ENCODE measurements at regions not wholly inside any gene's neighbourhood (a gene's known extent, or its start where the extent isn't known, plus 50 kb on each side); places are given as distances from the start of the nearest gene placed in this dataset.

- no peaks in the 10 kb centered on the region for H3K36me3 Mint-ChIP-seq (ENCODE audit: insufficient read depth)
- peaks cover 13 to 16% of the 10 kb centered on the region in 2 donors for H3K9me3 Mint-ChIP-seq
- DNase-seq (no peak), ATAC-seq (replicated peaks) (no peak)
- no peak overlapping the region for H3K27ac Mint-ChIP-seq
- no peak overlapping the region for H3K4me3 Mint-ChIP-seq
- H3K27me3 Mint-ChIP-seq, result no peaks in the 10 kb centered on the region
- H3K4me1 Mint-ChIP-seq (ENCODE audit: low read depth in 2 of 2), result no peaks in the 10 kb centered on the region
Measured at GRCh38 chr15:46766021-46766420, 951.3 kb upstream of the SEMA6D start.

- Mint-ChIP-seq H3K4me1 (ENCODE audit: low read depth in 2 of 2) (no peaks in the 10 kb centered on the region), H3K27me3 (no peaks in the 10 kb centered on the region), H3K4me3 (no peak overlapping the region), H3K36me3 (ENCODE audit: insufficient read depth) (no peaks in the 10 kb centered on the region), H3K9me3 (peaks cover 11 to 16% of the 10 kb centered on the region in 2 donors), H3K27ac (no peak overlapping the region)
- DNase-seq (no peak), ATAC-seq (replicated peaks) (no peak)
Measured at GRCh38 chr15:46768287-46768686, 949.0 kb upstream of the SEMA6D start.

- DNase-seq, result no peak
- Mint-ChIP-seq H3K4me3 (no peak overlapping the region), H3K27me3 (no peaks in the 10 kb centered on the region), H3K36me3 (ENCODE audit: insufficient read depth) (no peaks in the 10 kb centered on the region), H3K9me3 (peaks cover 8 to 11% of the 10 kb centered on the region in 2 donors), H3K27ac (no peak overlapping the region), H3K4me1 (ENCODE audit: low read depth in 2 of 2) (no peaks in the 10 kb centered on the region)
- ATAC-seq (replicated peaks), result no peak
Measured at GRCh38 chr15:46773016-46773415, 944.3 kb upstream of the SEMA6D start.

- peaks cover 14 to 28% of the 10 kb centered on the region in 2 donors for H3K9me3 Mint-ChIP-seq
- DNase-seq (no peak), ATAC-seq (replicated peaks) (no peak)
- no peak overlapping the region for H3K27ac Mint-ChIP-seq
- no peaks in the 10 kb centered on the region for H3K36me3 Mint-ChIP-seq (ENCODE audit: insufficient read depth)
- H3K4me1 Mint-ChIP-seq (ENCODE audit: low read depth in 2 of 2), result no peaks in the 10 kb centered on the region
- no peaks in the 10 kb centered on the region for H3K27me3 Mint-ChIP-seq
- no peak overlapping the region for H3K4me3 Mint-ChIP-seq
Measured at GRCh38 chr15:46778876-46779275, 938.4 kb upstream of the SEMA6D start.

- ATAC-seq (replicated peaks) (no peak), DNase-seq (no peak)
- H3K9me3 Mint-ChIP-seq, result peaks cover 6 to 13% of the 10 kb centered on the region in 2 donors
- H3K27ac Mint-ChIP-seq, result no peak overlapping the region
- no peak overlapping the region for H3K4me3 Mint-ChIP-seq
- H3K4me1 Mint-ChIP-seq (ENCODE audit: low read depth in 2 of 2), result no peaks in the 10 kb centered on the region
- no peaks in the 10 kb centered on the region for H3K27me3 Mint-ChIP-seq
- H3K36me3 Mint-ChIP-seq (ENCODE audit: insufficient read depth), result no peaks in the 10 kb centered on the region
Measured at GRCh38 chr15:46786590-46787285, 930.6 kb upstream of the SEMA6D start.

- H3K27me3 Mint-ChIP-seq, result no peaks in the 10 kb centered on the region
- H3K36me3 Mint-ChIP-seq (ENCODE audit: insufficient read depth), result no peaks in the 10 kb centered on the region
- H3K9me3 Mint-ChIP-seq, result peaks cover 8% of the 10 kb centered on the region in 2 donors
- DNase-seq (no peak), ATAC-seq (replicated peaks) (no peak)
- no peak overlapping the region for H3K4me3 Mint-ChIP-seq
- no peak overlapping the region for H3K27ac Mint-ChIP-seq
- no peaks in the 10 kb centered on the region for H3K4me1 Mint-ChIP-seq (ENCODE audit: low read depth in 2 of 2)
Measured at GRCh38 chr15:46795685-46796084, 921.6 kb upstream of the SEMA6D start.

- no peaks in the 10 kb centered on the region for H3K36me3 Mint-ChIP-seq (ENCODE audit: insufficient read depth)
- no peak overlapping the region for H3K4me3 Mint-ChIP-seq
- no peak for DNase-seq
- H3K27ac Mint-ChIP-seq, result no peak overlapping the region
- no peak for ATAC-seq (replicated peaks)
- H3K4me1 Mint-ChIP-seq (ENCODE audit: low read depth in 2 of 2), result no peaks in the 10 kb centered on the region
- peaks cover 0 to 5% of the 10 kb centered on the region in 2 donors for H3K9me3 Mint-ChIP-seq
- H3K27me3 Mint-ChIP-seq, result no peaks in the 10 kb centered on the region
Measured at GRCh38 chr15:46808834-46809233, 908.5 kb upstream of the SEMA6D start.

GRCh38 chr15:46815240-46815639 lies 902.1 kb upstream of the SEMA6D start:
- peaks cover 0 to 13% of the 10 kb centered on the region in 2 donors for H3K9me3 Mint-ChIP-seq
- H3K4me1 Mint-ChIP-seq (ENCODE audit: low read depth in 2 of 2), result no peaks in the 10 kb centered on the region
- H3K4me3 Mint-ChIP-seq, result no peak overlapping the region
- H3K36me3 Mint-ChIP-seq (ENCODE audit: insufficient read depth), result no peaks in the 10 kb centered on the region
- no peak overlapping the region for H3K27ac Mint-ChIP-seq
- DNase-seq (no peak), ATAC-seq (replicated peaks) (no peak)
- H3K27me3 Mint-ChIP-seq, result no peaks in the 10 kb centered on the region

GRCh38 chr15:46815765-46816164 lies 901.5 kb upstream of the SEMA6D start:
- Mint-ChIP-seq H3K36me3 (ENCODE audit: insufficient read depth) (no peaks in the 10 kb centered on the region), H3K27me3 (no peaks in the 10 kb centered on the region), H3K4me3 (no peak overlapping the region), H3K27ac (no peak overlapping the region), H3K4me1 (ENCODE audit: low read depth in 2 of 2) (no peaks in the 10 kb centered on the region), H3K9me3 (peaks cover 0 to 10% of the 10 kb centered on the region in 2 donors)
- DNase-seq (no peak), ATAC-seq (replicated peaks) (no peak)

- no peak for DNase-seq
- Mint-ChIP-seq H3K27me3 (no peaks in the 10 kb centered on the region), H3K9me3 (peaks cover 7 to 9% of the 10 kb centered on the region in 2 donors), H3K27ac (no peak overlapping the region), H3K4me3 (no peak overlapping the region), H3K4me1 (ENCODE audit: low read depth in 2 of 2) (no peaks in the 10 kb centered on the region), H3K36me3 (ENCODE audit: insufficient read depth) (no peaks in the 10 kb centered on the region)
- ATAC-seq (replicated peaks), result no peak
Measured at GRCh38 chr15:46848704-46849103, 868.6 kb upstream of the SEMA6D start.

- no peak for DNase-seq
- no peaks in the 10 kb centered on the region for H3K27me3 Mint-ChIP-seq
- H3K4me3 Mint-ChIP-seq, result no peak overlapping the region
- H3K27ac Mint-ChIP-seq, result no peak overlapping the region
- no peaks in the 10 kb centered on the region for H3K4me1 Mint-ChIP-seq (ENCODE audit: low read depth in 2 of 2)
- H3K9me3 Mint-ChIP-seq, result peaks cover 5 to 15% of the 10 kb centered on the region in 2 donors
- ATAC-seq (replicated peaks), result no peak
- H3K36me3 Mint-ChIP-seq (ENCODE audit: insufficient read depth), result no peaks in the 10 kb centered on the region
Measured at GRCh38 chr15:46853600-46853999, 863.7 kb upstream of the SEMA6D start.

GRCh38 chr15:46854564-46854963 lies 862.7 kb upstream of the SEMA6D start:
- H3K36me3 Mint-ChIP-seq (ENCODE audit: insufficient read depth), result no peaks in the 10 kb centered on the region
- H3K4me3 Mint-ChIP-seq, result no peak overlapping the region
- H3K27ac Mint-ChIP-seq, result no peak overlapping the region
- no peak for DNase-seq
- ATAC-seq (replicated peaks), result no peak
- H3K9me3 Mint-ChIP-seq, result peaks cover under 1 to 12% of the 10 kb centered on the region in 2 donors
- H3K4me1 Mint-ChIP-seq (ENCODE audit: low read depth in 2 of 2), result no peaks in the 10 kb centered on the region
- no peaks in the 10 kb centered on the region for H3K27me3 Mint-ChIP-seq

- no peak for ATAC-seq (replicated peaks)
- Mint-ChIP-seq H3K36me3 (ENCODE audit: insufficient read depth) (no peaks in the 10 kb centered on the region), H3K4me1 (ENCODE audit: low read depth in 2 of 2) (no peaks in the 10 kb centered on the region), H3K9me3 (peaks cover 0 to 16% of the 10 kb centered on the region in 2 donors), H3K4me3 (no peak overlapping the region), H3K27ac (no peak overlapping the region), H3K27me3 (no peaks in the 10 kb centered on the region)
- DNase-seq, result no peak
Measured at GRCh38 chr15:46855388-46855787, 861.9 kb upstream of the SEMA6D start.

GRCh38 chr15:46856839-46857502 lies 860.3 kb upstream of the SEMA6D start:
- ATAC-seq (replicated peaks) (no peak), DNase-seq (no peak)
- Mint-ChIP-seq H3K9me3 (peaks cover under 1 to 17% of the 10 kb centered on the region in 2 donors), H3K27me3 (no peaks in the 10 kb centered on the region), H3K36me3 (ENCODE audit: insufficient read depth) (no peaks in the 10 kb centered on the region), H3K27ac (no peak overlapping the region), H3K4me3 (no peak overlapping the region), H3K4me1 (ENCODE audit: low read depth in 2 of 2) (no peaks in the 10 kb centered on the region)
